Ishikawa (cell line): ENCODE measurements at regions not wholly inside any gene's neighbourhood (a gene's known extent, or its start where the extent isn't known, plus 50 kb on each side); places are given as distances from the start of the nearest gene placed in this dataset.

Source experiments
- CEBPB ChIP-seq: IDR thresholded peaks from 2 replicates; pipeline ENCODE4 v1.6.1; 2012
- CREB1 ChIP-seq: IDR thresholded peaks from 2 replicates; pipeline ENCODE4 v1.6.1; 2012; ENCODE audit warnings: low read depth
- EGR1 ChIP-seq: IDR thresholded peaks from 2 replicates; pipeline ENCODE4 v1.6.1; 2012
- EP300 ChIP-seq: IDR thresholded peaks from 2 replicates; pipeline ENCODE4 v1.6.1; 2012; ENCODE audit warnings: borderline replicate concordance
- FOXM1 ChIP-seq: IDR thresholded peaks from 2 replicates; pipeline ENCODE4 v1.6.1; 2012; ENCODE audit warnings: low read depth, borderline replicate concordance
- MAX ChIP-seq: IDR thresholded peaks from 2 replicates; pipeline ENCODE4 v1.6.1; 2012
- RAD21 ChIP-seq: IDR thresholded peaks from 2 replicates; pipeline ENCODE4 v1.6.1; 2012; ENCODE audit warnings: low read depth
- REST ChIP-seq: IDR thresholded peaks from 2 replicates; pipeline ENCODE4 v1.6.1; 2012; ENCODE audit warnings: low read depth, mild to moderate bottlenecking
- TAF1 ChIP-seq: IDR thresholded peaks from 2 replicates; pipeline ENCODE4 v1.6.1; 2012; ENCODE audit warnings: low read depth, mild to moderate bottlenecking
- TCF12 ChIP-seq: IDR thresholded peaks from 2 replicates; pipeline ENCODE4 v1.6.1; 2012; ENCODE audit warnings: low read depth
- TF ChIP-seq, protein P1 (sequence below): IDR thresholded peaks from 2 replicates; pipeline ENCODE4 v1.6.1; 2012

DNA sequence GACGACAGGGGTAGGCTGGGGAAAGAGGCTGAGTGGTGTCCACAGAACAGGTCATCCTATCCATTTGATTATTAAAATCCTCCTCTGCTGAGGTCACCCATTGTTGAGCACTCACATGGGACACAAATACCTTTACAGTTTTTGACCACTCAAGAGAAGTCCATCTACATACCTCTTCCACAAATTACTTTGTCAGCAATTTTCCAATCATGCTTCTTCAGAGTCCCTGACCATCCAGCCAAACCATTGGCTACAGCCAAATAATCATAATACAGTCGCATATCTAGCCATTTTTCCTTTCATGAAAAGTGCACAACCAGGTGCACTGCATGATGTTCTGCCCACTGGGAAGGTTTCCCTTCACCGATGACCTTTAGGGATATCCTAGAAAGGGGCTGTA lies 407.4 kb downstream of the TEX13C start:
- no peak for TF ChIP-seq EP300
- TF ChIP-seq MAX: no peak
- no peak for TF ChIP-seq RAD21
- no peak for TF ChIP-seq CREB1
- TF ChIP-seq EGR1: no peak
- no peak for TF ChIP-seq CEBPB
- no peak for TF ChIP-seq TCF12
- TF ChIP-seq, protein P1, sequence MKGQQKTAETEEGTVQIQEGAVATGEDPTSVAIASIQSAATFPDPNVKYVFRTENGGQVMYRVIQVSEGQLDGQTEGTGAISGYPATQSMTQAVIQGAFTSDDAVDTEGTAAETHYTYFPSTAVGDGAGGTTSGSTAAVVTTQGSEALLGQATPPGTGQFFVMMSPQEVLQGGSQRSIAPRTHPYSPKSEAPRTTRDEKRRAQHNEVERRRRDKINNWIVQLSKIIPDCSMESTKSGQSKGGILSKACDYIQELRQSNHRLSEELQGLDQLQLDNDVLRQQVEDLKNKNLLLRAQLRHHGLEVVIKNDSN: no peak
- TF ChIP-seq FOXM1: no peak
- TF ChIP-seq REST: no peak
- no peak for TF ChIP-seq TAF1
